ENCODE measurements at regions not wholly inside any gene's neighbourhood (a gene's known extent, or its start where the extent isn't known, plus 50 kb on each side); places are given as distances from the start of the nearest gene placed in this dataset.

GRCh38 chr2:3022841-3023372 lies 354.7 kb downstream of the EIPR1 start:
- TF ChIP-seq CTCF (IDR thresholded peaks at IDR 0.05) (no peak), POLR2AphosphoS5 (IDR thresholded peaks at IDR 0.05) (no peak)
